GM13977 (cell line): ENCODE measurements at regions not wholly inside any gene's neighbourhood (a gene's known extent, or its start where the extent isn't known, plus 50 kb on each side); places are given as distances from the start of the nearest gene placed in this dataset.

Experiments used
- DNase-seq: peaks from one replicate; pipeline ENCODE4 v3.0.0; 2012; ENCODE audit warnings: low spot score
- in situ Hi-C: fragments of 300-500 bp; cut with MboI; formaldehyde crosslinking; loops from one replicate; pipeline ENCODE4 v1.12.0; 2022; ENCODE audit warnings: low sequenced_read_pairs, low pct_unique_long_range_greater_than_20kb, mixed read lengths, inconsistent platforms; ENCODE audit not compliant: unreplicated experiment
- TF ChIP-seq, protein P1 (sequence below): IDR thresholded peaks from 2 replicates; pipeline ENCODE4 v1.5.1; 2012; ENCODE audit warnings: mild to moderate bottlenecking, control low read depth; ENCODE audit not compliant: insufficient read depth; ENCODE audit errors: extremely low read depth, missing control alignments

DNA sequence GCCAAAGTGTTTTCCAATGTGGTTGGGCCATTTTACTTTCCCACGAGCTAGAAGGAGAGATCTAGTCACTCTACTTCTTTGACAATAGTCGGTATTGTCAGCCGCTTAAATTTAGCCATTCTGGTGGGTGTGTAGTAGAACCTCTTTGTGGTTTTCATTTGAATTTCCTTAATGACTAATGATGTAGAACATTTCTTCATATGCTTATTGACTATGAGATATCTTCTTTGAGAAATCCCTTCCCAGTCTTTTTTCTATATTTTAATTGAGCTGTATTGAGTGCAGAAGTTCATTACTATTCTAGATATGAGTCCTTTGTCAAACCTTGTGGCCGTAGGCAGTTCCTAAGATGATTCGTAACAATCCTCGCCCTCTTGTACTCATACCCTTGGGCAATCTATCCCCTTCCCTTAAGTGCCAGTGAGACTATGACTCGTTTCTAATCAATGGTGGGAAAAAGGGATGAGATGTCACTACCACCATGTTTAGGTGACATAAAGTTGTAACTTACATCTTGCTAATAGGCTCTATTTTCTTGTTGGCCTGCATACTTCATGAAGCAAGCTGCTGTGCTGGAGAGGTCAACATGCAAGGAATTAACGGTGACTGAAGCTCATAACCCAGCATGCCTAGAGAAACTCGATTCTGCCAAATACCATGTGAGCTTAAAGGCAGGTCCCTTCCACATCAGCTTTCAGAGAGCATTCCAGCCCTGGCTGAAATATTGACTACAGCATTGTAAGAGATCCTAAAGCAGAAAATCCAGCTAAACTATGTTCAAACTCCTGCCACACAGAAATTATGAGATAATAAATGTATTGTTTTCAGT, 817.9 kb upstream of the SOX9 start:
- TF ChIP-seq, protein P1, sequence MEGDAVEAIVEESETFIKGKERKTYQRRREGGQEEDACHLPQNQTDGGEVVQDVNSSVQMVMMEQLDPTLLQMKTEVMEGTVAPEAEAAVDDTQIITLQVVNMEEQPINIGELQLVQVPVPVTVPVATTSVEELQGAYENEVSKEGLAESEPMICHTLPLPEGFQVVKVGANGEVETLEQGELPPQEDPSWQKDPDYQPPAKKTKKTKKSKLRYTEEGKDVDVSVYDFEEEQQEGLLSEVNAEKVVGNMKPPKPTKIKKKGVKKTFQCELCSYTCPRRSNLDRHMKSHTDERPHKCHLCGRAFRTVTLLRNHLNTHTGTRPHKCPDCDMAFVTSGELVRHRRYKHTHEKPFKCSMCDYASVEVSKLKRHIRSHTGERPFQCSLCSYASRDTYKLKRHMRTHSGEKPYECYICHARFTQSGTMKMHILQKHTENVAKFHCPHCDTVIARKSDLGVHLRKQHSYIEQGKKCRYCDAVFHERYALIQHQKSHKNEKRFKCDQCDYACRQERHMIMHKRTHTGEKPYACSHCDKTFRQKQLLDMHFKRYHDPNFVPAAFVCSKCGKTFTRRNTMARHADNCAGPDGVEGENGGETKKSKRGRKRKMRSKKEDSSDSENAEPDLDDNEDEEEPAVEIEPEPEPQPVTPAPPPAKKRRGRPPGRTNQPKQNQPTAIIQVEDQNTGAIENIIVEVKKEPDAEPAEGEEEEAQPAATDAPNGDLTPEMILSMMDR = no peak
- in situ Hi-C loops = no loop called here
- DNase-seq = no peak

DNA sequence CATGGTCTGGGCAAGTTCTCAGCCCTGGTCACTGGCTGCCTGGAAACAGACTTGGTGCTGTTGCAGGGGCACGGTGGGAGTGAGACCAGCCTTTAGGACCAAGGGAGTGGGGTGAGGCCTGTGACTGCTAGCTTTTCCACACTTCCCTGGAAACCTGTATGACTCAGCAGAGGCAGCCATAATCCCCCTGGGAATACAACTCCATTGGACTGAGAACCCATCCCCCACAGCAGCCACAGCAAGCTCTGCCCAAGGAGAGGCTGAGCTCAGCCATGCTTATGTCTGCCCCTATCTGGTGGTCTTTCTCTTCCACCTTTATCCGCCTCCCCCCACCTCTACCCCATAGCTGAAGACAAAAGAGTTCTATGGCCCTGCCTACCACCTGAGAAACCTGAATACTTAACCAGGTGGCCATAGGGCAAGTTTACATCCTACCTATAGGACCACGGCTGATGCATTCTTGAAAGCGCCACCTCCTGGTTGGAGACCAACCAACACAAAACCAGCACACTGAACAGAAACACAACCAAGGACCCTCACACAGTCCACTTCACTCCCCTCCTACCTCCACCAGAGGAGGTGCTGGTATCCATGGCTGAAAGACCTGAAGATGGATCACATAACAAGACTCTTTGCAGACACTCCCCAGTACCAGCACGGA, 816.2 kb upstream of the SOX9 start:
- TF ChIP-seq, protein P1 = no peak
- DNase-seq = no peak
- in situ Hi-C loops = no loop called here

DNA sequence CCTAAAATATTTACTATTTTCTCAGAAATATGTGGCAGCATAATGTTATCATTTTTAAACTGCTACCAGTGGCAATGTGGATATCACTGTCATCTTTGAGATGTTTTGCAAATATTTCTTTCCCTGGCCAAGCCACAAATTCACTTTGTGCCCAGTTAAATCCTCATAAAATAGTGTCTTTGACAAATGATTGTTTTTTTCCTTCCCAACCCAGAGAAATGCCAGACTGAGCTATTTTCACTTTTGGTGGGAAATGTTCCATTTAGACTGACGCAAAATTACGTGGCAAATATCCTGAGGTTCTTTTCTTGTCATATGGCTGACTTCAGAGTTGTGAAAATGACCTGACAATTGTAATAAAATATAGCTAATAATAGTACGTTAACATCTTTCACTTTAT, 807.0 kb upstream of the SOX9 start:
- DNase-seq = no peak
- TF ChIP-seq, protein P1 = no peak
- in situ Hi-C loops = no loop called here

DNA sequence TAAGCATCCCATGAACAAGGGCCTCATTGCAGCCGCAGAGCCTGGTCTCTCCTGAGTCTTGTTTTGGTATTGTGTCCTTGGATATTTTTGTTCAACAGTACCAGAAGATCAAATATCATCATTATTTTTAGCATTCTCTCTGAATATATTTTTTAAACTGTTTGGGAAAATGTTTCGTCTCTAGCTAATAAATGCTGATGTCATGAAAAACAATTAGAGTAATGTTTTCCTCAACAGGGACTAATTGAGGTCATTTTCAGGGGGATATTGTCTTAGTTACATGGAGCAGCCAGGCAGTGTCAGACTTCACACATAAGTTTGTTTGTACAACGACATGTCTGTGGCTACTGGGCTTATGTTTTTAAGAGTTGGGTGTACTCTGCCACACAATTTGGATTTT, 805.3 kb upstream of the SOX9 start:
- TF ChIP-seq, protein P1 = no peak
- in situ Hi-C loops = no loop called here
- no peak for DNase-seq

DNA sequence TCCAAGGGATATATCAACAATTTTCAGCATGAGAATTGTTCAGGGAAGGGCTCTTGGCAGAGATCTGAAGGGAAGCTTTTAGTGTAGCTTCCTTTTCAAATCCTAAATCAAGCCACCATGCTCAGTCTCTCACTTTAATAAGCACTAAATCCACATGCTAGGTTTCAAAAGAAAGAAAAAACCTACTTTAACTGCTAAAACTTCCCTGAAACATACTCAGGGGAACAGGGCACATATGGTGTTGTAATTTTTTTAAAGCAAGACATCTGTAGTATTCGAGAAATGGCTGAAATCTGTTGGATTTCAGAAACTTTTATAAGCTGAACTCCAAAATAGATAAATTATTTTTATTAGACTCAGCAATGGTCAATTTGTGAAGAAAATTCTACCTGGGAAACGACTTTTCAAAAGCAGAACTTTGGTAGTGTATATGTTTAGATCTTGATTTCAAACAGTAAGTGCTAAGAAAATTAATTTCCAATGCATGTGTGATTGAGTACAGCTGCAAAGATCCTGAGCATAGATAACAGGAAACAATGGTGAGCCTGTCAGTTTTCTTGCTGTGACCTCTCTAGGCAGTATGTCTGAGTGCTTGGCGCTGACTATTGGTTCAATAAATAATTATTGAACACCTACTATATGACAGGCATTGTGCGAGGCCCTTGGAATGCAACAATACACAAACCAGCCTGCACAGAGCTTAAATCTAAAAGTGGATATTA, 804.5 kb upstream of the SOX9 start:
- TF ChIP-seq, protein P1 = no peak
- in situ Hi-C loops = no loop called here
- no peak for DNase-seq

DNA sequence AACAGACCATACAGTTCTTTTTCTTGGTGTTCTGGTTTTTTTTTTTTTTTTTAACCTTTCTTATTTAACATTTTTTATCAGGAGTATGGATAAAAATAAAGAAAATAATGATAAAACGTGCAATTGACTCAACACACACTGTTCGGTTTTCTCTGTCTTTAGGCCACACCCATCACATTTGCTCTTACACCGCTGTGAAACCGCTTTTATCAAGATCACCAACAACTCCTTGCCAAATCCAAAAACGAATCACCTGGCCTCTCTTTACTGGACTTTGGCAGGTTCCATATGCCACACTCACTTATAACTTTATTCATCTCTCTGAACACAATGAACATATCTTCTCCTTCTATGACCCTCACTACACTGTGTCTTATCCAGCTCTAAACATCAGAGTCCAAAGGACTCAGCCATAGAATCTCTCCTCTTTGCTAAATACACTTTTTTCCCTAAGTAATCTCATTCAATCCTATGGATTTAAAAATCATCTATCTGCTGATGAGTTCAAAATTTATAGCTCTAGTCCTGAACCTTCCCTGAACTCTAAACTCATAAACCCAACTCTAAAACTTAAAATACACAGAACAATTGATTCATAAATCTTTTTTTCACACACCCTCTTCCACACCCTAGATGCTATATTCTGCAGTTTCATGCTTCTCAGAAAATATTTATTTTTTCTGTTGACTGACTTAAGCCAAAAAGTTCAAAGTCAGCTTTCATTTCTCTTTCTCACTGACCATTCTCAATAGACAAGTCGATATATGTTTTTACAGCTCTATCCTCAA, 800.6 kb upstream of the SOX9 start:
- in situ Hi-C loops = no loop called here
- no peak for DNase-seq
- TF ChIP-seq, protein P1 = no peak
